HG02678 (cell line): ENCODE measurements at regions not wholly inside any gene's neighbourhood (a gene's known extent, or its start where the extent isn't known, plus 50 kb on each side); places are given as distances from the start of the nearest gene placed in this dataset.
"Not testable (repeated sequence)": the region's sequence is repeated elsewhere in the genome, so short reads cannot be mapped to it uniquely, and the experiment has no call there.

ENCODE experiments used
- ATAC-seq: cut with Tn5 transposase; IDR thresholded peaks from one replicate; pipeline ENCODE4 v1.9.1; 2021; ENCODE audit warnings: mild to moderate bottlenecking, moderate library complexity; ENCODE audit not compliant: unreplicated experiment

GRCh38 chr2:150114089-150114488 is 373.4 kb downstream of the RND3 start:
- not testable (repeated sequence) for ATAC-seq

- ATAC-seq, result no peak
These were observed 376.9 kb downstream of the RND3 start for GRCh38 chr2:150110548-150110947.

- ATAC-seq, result no peak
These were observed 377.6 kb downstream of the RND3 start for GRCh38 chr2:150109912-150110311.

- ATAC-seq, result no peak
These were observed 378.4 kb downstream of the RND3 start for GRCh38 chr2:150109028-150109427.

- no peak for ATAC-seq
These were observed 379.7 kb downstream of the RND3 start for GRCh38 chr2:150107816-150108215.

- ATAC-seq, result no peak
These were observed 380.3 kb downstream of the RND3 start for GRCh38 chr2:150107170-150107569.

- no peak for ATAC-seq
These were observed 385.5 kb downstream of the RND3 start for GRCh38 chr2:150101947-150102346.

- no peak for ATAC-seq
These were observed 386.6 kb downstream of the RND3 start for GRCh38 chr2:150100834-150101233.

- no peak for ATAC-seq
These were observed 387.1 kb downstream of the RND3 start for GRCh38 chr2:150100336-150100735.

GRCh38 chr2:150099805-150100204 is 387.7 kb downstream of the RND3 start:
- no peak for ATAC-seq

- no peak for ATAC-seq
These were observed 389.5 kb downstream of the RND3 start for GRCh38 chr2:150097901-150098531.

- no peak for ATAC-seq
These were observed 390.1 kb downstream of the RND3 start for GRCh38 chr2:150097402-150097801.

- no peak for ATAC-seq
These were observed 391.9 kb downstream of the RND3 start for GRCh38 chr2:150095361-150096095.

GRCh38 chr2:150091846-150092245 is 395.6 kb downstream of the RND3 start:
- ATAC-seq, result no peak

GRCh38 chr2:150090031-150090430 is 397.4 kb downstream of the RND3 start:
- no peak for ATAC-seq

- no peak for ATAC-seq
These were observed 398.9 kb downstream of the RND3 start for GRCh38 chr2:150088538-150088937.

- ATAC-seq, result no peak
These were observed 402.0 kb downstream of the RND3 start for GRCh38 chr2:150085478-150085877.

GRCh38 chr2:150081775-150082481 is 405.5 kb downstream of the RND3 start:
- ATAC-seq, result no peak

- ATAC-seq, result no peak
These were observed 411.2 kb downstream of the RND3 start for GRCh38 chr2:150076281-150076680.

- ATAC-seq, result no peak
These were observed 411.6 kb downstream of the RND3 start for GRCh38 chr2:150075831-150076230.

- ATAC-seq, result no peak
These were observed 421.0 kb downstream of the RND3 start for GRCh38 chr2:150066490-150066889.

- ATAC-seq, result no peak
These were observed 423.4 kb downstream of the RND3 start for GRCh38 chr2:150063931-150064548.
